ENCODE measurements at regions not wholly inside any gene's neighbourhood (a gene's known extent, or its start where the extent isn't known, plus 50 kb on each side); places are given as distances from the start of the nearest gene placed in this dataset.

GRCh38 chr10:29069941-29070340, 218.9 kb upstream of the LYZL1 start:
- TF ChIP-seq POLR2A (IDR thresholded peaks at IDR 0.05) (no peak), CTCF (IDR thresholded peaks at IDR 0.05) (no peak)

Measured in lower leg skin (tissue), 3 donors.